ENCODE measurements at regions not wholly inside any gene's neighbourhood (a gene's known extent, or its start where the extent isn't known, plus 50 kb on each side); places are given as distances from the start of the nearest gene placed in this dataset.

DNA sequence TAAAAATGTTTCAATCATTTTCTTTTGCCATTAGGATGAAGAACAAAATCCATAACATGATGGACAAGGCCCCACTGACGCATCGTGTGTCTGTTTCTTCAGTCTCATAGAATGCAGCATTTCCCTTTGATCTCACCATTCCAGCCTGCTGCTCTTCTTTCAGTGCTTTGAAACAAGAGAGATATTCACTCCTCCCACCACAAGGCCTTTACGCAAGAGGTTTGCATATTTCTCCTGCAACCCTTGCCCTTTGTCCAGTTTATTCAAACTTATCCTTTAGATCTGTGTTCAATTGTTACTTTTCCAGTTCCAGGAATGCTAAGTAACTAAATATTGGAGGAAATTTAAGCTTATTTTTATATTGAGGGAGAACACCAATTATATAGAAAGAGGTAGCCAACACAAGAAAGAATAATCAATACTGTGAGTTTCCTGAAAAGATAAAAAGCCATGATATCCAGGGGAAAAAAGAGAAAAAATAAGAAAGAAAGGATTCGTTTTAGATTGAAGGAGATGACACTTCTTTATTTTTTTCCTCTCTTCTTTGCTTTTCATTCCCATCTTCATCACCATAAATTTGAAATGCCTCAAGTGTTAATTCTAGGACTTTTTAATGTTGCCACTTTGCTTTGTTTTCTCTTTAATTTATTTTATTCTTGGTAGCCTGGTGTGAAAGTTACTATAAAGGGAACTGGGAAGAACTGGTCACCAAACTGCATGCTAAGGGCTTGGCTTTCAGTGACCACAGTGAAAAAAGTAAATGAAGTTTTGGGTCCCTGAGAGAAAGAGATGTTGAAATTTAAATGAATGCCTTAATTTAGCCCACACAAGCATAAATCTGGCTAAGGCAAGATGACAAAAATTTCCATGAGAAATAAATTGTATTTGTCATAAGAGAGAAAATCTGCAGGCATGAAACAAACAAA lies 102.1 kb downstream of the KIF2B start:
- Histone ChIP-seq H3K4me2 (ENCODE audit: low read length) (no peak overlapping the region), H3K79me2 (replicated peaks; ENCODE audit: insufficient read depth, low read length) (no peaks in the 10 kb centered on the region), H3K9me2 (ENCODE audit: insufficient read depth, low read length) (no peaks in the 10 kb centered on the region), H3K9me3 (ENCODE audit: low read length) (no peaks in the 10 kb centered on the region), H3F3A (ENCODE audit: insufficient read depth, low read length, poor library complexity, severe bottlenecking) (no peaks in the 10 kb centered on the region), H3K27me3 (ENCODE audit: insufficient read depth, low read depth, low read length) (no peaks in the 10 kb centered on the region), H2AFZ (ENCODE audit: low read depth, low read length) (no peak overlapping the region), H3K36me3 (ENCODE audit: insufficient read depth, low read length) (no peaks in the 10 kb centered on the region), H3K4me3 (ENCODE audit: low read length) (no peak overlapping the region), H4K20me1 (ENCODE audit: insufficient read depth) (no peaks in the 10 kb centered on the region), H3K27ac (ENCODE audit: low read length) (no peak overlapping the region), H3K9ac (ENCODE audit: low read length) (no peak overlapping the region)
- TF ChIP-seq, protein P1, sequence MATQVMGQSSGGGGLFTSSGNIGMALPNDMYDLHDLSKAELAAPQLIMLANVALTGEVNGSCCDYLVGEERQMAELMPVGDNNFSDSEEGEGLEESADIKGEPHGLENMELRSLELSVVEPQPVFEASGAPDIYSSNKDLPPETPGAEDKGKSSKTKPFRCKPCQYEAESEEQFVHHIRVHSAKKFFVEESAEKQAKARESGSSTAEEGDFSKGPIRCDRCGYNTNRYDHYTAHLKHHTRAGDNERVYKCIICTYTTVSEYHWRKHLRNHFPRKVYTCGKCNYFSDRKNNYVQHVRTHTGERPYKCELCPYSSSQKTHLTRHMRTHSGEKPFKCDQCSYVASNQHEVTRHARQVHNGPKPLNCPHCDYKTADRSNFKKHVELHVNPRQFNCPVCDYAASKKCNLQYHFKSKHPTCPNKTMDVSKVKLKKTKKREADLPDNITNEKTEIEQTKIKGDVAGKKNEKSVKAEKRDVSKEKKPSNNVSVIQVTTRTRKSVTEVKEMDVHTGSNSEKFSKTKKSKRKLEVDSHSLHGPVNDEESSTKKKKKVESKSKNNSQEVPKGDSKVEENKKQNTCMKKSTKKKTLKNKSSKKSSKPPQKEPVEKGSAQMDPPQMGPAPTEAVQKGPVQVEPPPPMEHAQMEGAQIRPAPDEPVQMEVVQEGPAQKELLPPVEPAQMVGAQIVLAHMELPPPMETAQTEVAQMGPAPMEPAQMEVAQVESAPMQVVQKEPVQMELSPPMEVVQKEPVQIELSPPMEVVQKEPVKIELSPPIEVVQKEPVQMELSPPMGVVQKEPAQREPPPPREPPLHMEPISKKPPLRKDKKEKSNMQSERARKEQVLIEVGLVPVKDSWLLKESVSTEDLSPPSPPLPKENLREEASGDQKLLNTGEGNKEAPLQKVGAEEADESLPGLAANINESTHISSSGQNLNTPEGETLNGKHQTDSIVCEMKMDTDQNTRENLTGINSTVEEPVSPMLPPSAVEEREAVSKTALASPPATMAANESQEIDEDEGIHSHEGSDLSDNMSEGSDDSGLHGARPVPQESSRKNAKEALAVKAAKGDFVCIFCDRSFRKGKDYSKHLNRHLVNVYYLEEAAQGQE (IDR thresholded peaks at IDR 0.05; ENCODE audit: borderline replicate concordance): no peak
- TF ChIP-seq, protein P2, sequence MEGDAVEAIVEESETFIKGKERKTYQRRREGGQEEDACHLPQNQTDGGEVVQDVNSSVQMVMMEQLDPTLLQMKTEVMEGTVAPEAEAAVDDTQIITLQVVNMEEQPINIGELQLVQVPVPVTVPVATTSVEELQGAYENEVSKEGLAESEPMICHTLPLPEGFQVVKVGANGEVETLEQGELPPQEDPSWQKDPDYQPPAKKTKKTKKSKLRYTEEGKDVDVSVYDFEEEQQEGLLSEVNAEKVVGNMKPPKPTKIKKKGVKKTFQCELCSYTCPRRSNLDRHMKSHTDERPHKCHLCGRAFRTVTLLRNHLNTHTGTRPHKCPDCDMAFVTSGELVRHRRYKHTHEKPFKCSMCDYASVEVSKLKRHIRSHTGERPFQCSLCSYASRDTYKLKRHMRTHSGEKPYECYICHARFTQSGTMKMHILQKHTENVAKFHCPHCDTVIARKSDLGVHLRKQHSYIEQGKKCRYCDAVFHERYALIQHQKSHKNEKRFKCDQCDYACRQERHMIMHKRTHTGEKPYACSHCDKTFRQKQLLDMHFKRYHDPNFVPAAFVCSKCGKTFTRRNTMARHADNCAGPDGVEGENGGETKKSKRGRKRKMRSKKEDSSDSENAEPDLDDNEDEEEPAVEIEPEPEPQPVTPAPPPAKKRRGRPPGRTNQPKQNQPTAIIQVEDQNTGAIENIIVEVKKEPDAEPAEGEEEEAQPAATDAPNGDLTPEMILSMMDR (IDR thresholded peaks at IDR 0.05; ENCODE audit: poor library complexity, severe bottlenecking): no peak
- TF ChIP-seq EP300 (conservative IDR thresholded peaks at IDR 0.05; ENCODE audit: poor library complexity, severe bottlenecking) (no peak), EZH2 (IDR thresholded peaks at IDR 0.05; ENCODE audit: borderline replicate concordance, insufficient read depth, low read length, poor library complexity, severe bottlenecking) (no peak), TAF1 (IDR thresholded peaks at IDR 0.05; ENCODE audit: low read depth) (no peak), MXI1 (conservative IDR thresholded peaks at IDR 0.05; ENCODE audit: poor library complexity, severe bottlenecking) (no peak)

DNA sequence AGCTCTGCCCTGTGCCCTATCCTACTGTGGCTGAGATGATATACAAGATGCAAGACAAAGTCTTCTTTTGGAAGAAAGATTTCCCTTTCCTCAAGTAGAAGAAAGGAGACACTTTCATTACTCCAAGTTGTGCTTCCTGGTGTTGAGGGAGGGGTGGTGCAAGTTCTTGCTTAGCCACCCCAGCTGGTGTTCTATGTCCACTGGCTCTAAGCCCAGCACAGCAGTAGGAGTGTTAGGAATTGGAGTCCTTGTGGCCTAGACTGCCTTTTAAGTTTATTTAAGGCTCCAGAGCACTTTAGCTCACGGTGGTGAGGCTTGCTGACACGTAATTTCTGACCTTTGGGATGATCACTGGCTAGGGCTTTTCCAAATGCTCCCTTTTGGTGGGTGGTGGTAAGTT lies 109.7 kb downstream of the KIF2B start:
- no peaks in the 10 kb centered on the region for H3K9me2 ChIP-seq (ENCODE audit: insufficient read depth, low read length)
- TF ChIP-seq, protein P1 (IDR thresholded peaks at IDR 0.05; ENCODE audit: borderline replicate concordance): no peak
- no peak for TF ChIP-seq SMC3 (conservative IDR thresholded peaks at IDR 0.05; ENCODE audit: poor library complexity)
- TF ChIP-seq POLR2AphosphoS5 (IDR thresholded peaks at IDR 0.05): no peak
- TF ChIP-seq TAF1 (IDR thresholded peaks at IDR 0.05; ENCODE audit: low read depth): no peak
- TF ChIP-seq EP300 (conservative IDR thresholded peaks at IDR 0.05; ENCODE audit: poor library complexity, severe bottlenecking): no peak
- no peak overlapping the region for H3K27ac ChIP-seq (ENCODE audit: low read length)
- H3K79me2 ChIP-seq (replicated peaks; ENCODE audit: insufficient read depth, low read length): no peaks in the 10 kb centered on the region
- H2AFZ ChIP-seq (ENCODE audit: low read depth, low read length): no peak overlapping the region
- H3K4me2 ChIP-seq (ENCODE audit: low read length): no peak overlapping the region
- H3K9ac ChIP-seq (ENCODE audit: low read length): no peak overlapping the region
- no peaks in the 10 kb centered on the region for H3K36me3 ChIP-seq (ENCODE audit: insufficient read depth, low read length)
- no peaks in the 10 kb centered on the region for H4K20me1 ChIP-seq (ENCODE audit: insufficient read depth)
- no peaks in the 10 kb centered on the region for H3K27me3 ChIP-seq (ENCODE audit: insufficient read depth, low read depth, low read length)
- H3K9me3 ChIP-seq (ENCODE audit: low read length): no peaks in the 10 kb centered on the region
- H3F3A ChIP-seq (ENCODE audit: insufficient read depth, low read length, poor library complexity, severe bottlenecking): no peaks in the 10 kb centered on the region
- H3K4me3 ChIP-seq (ENCODE audit: low read length): no peak overlapping the region
